HEK293 (cell line): ENCODE measurements at regions not wholly inside any gene's neighbourhood (a gene's known extent, or its start where the extent isn't known, plus 50 kb on each side); places are given as distances from the start of the nearest gene placed in this dataset.

Source experiments
- EGR2 ChIP-seq: fragments of 450-650 bp; formaldehyde crosslinking; IDR thresholded peaks from 2 replicates; pipeline ENCODE4 v1.5.1; 2016; ENCODE audit warnings: low read depth, missing biosample characterization, missing genetic modification characterization
- GLIS2 ChIP-seq: fragments of 450-650 bp; formaldehyde crosslinking; IDR thresholded peaks from 2 replicates; pipeline ENCODE4 v1.5.1; 2016; ENCODE audit warnings: missing biosample characterization, missing genetic modification characterization
- HOXD13 ChIP-seq: sonication (generic); formaldehyde crosslinking; IDR thresholded peaks from 2 replicates; pipeline ENCODE4 v1.8.0; 2022; ENCODE audit warnings: missing genetic modification reagents, borderline replicate concordance
- IKZF3 ChIP-seq: fragments of 450-650 bp; IDR thresholded peaks from 2 replicates; pipeline ENCODE4 v1.5.0; 2018; ENCODE audit warnings: missing biosample characterization, mild to moderate bottlenecking, missing genetic modification characterization, moderate library complexity
- KLF17 ChIP-seq: fragments of 450-650 bp; formaldehyde crosslinking; IDR thresholded peaks from 2 replicates; pipeline ENCODE4 v1.5.1; 2016; ENCODE audit warnings: missing biosample characterization, missing genetic modification characterization
- PRDM10 ChIP-seq: fragments of 450-650 bp; formaldehyde crosslinking; IDR thresholded peaks from 2 replicates; pipeline ENCODE4 v1.5.1; 2016; ENCODE audit warnings: missing biosample characterization, missing genetic modification characterization
- PRDM4 ChIP-seq: fragments of 450-650 bp; formaldehyde crosslinking; IDR thresholded peaks from 2 replicates; pipeline ENCODE4 v1.5.1; 2017; ENCODE audit warnings: missing biosample characterization, missing genetic modification characterization
- REPIN1 ChIP-seq: fragments of 450-650 bp; formaldehyde crosslinking; IDR thresholded peaks from 2 replicates; pipeline ENCODE4 v1.5.1; 2017; ENCODE audit warnings: missing biosample characterization, missing genetic modification characterization, low read depth
- ZBTB11 ChIP-seq: fragments of 450-650 bp; formaldehyde crosslinking; conservative IDR thresholded peaks from 2 replicates; pipeline ENCODE4 v1.5.1; 2016; ENCODE audit warnings: low read depth, missing biosample characterization, missing genetic modification characterization
- ZBTB21 ChIP-seq: fragments of 450-650 bp; formaldehyde crosslinking; IDR thresholded peaks from 2 replicates; pipeline ENCODE4 v1.5.1; 2017; ENCODE audit warnings: missing biosample characterization, missing genetic modification characterization
- ZBTB6 ChIP-seq: fragments of 450-650 bp; formaldehyde crosslinking; IDR thresholded peaks from 2 replicates; pipeline ENCODE4 v1.5.1; 2017; ENCODE audit warnings: missing biosample characterization, missing genetic modification characterization
- ZFP3 ChIP-seq: fragments of 450-650 bp; formaldehyde crosslinking; IDR thresholded peaks from 2 replicates; pipeline ENCODE4 v1.5.1; 2016; ENCODE audit warnings: low read depth, missing biosample characterization, missing genetic modification characterization
- ZIC2 ChIP-seq: fragments of 450-650 bp; formaldehyde crosslinking; IDR thresholded peaks from 2 replicates; pipeline ENCODE4 v1.5.1; 2016; ENCODE audit warnings: missing biosample characterization, missing genetic modification characterization
- ZNF175 ChIP-seq: fragments of 450-650 bp; formaldehyde crosslinking; IDR thresholded peaks from 2 replicates; pipeline ENCODE4 v1.5.1; 2016; ENCODE audit warnings: missing biosample characterization, missing genetic modification characterization
- ZNF18 ChIP-seq: fragments of 450-650 bp; formaldehyde crosslinking; IDR thresholded peaks from 2 replicates; pipeline ENCODE4 v1.5.1; 2016; ENCODE audit warnings: missing biosample characterization, missing genetic modification characterization
- ZNF335 ChIP-seq: fragments of 450-650 bp; formaldehyde crosslinking; conservative IDR thresholded peaks from 2 replicates; pipeline ENCODE4 v1.5.1; 2016; ENCODE audit warnings: missing biosample characterization, missing genetic modification characterization
- ZNF394 ChIP-seq: fragments of 450-650 bp; formaldehyde crosslinking; IDR thresholded peaks from 2 replicates; pipeline ENCODE4 v1.5.1; 2016; ENCODE audit warnings: missing biosample characterization, missing genetic modification characterization, mild to moderate bottlenecking, moderate library complexity, borderline replicate concordance
- ZNF423 ChIP-seq: fragments of 450-650 bp; formaldehyde crosslinking; IDR thresholded peaks from 2 replicates; pipeline ENCODE4 v1.5.1; 2016; ENCODE audit warnings: missing biosample characterization, missing genetic modification characterization
- ZNF561 ChIP-seq: fragments of 450-650 bp; IDR thresholded peaks from 2 replicates; pipeline ENCODE4 v1.5.1; 2018; ENCODE audit warnings: missing biosample characterization, missing genetic modification characterization, borderline replicate concordance
- ZNF571 ChIP-seq: fragments of 450-650 bp; formaldehyde crosslinking; IDR thresholded peaks from 2 replicates; pipeline ENCODE4 v1.5.0; 2017; ENCODE audit warnings: missing biosample characterization, missing genetic modification characterization
- ZNF654 ChIP-seq: fragments of 450-650 bp; formaldehyde crosslinking; IDR thresholded peaks from 2 replicates; pipeline ENCODE4 v1.5.1; 2016; ENCODE audit warnings: low read depth, missing biosample characterization, missing genetic modification characterization
- ZNF658 ChIP-seq: fragments of 450-650 bp; formaldehyde crosslinking; IDR thresholded peaks from 2 replicates; pipeline ENCODE4; 2016; ENCODE audit warnings: missing biosample characterization, missing genetic modification characterization
- ZNF692 ChIP-seq: fragments of 450-650 bp; formaldehyde crosslinking; IDR thresholded peaks from 2 replicates; pipeline ENCODE4 v1.5.1; 2016; ENCODE audit warnings: missing biosample characterization, missing genetic modification characterization
- ZNF776 ChIP-seq: fragments of 450-650 bp; formaldehyde crosslinking; IDR thresholded peaks from 2 replicates; pipeline ENCODE4 v1.5.0; 2017; ENCODE audit warnings: missing biosample characterization, missing genetic modification characterization, borderline replicate concordance

- TF ChIP-seq KLF17 = peak; percentile 71
- no peak for TF ChIP-seq ZBTB21 (tag by site-specific recombination)
- no peak for TF ChIP-seq ZNF658 (tag by site-specific recombination)
- TF ChIP-seq ZIC2 (tag by site-specific recombination) = peak; percentile 74
- peak; percentile 77 for TF ChIP-seq PRDM10
- TF ChIP-seq ZNF692 (tag by site-specific recombination) = no peak
- TF ChIP-seq ZNF175 (tag by site-specific recombination) = no peak
- no peak; the same call in 1 of the 2 replicates for TF ChIP-seq ZNF561 (tag by site-specific recombination)
- no peak for TF ChIP-seq ZFP3 (tag by site-specific recombination)
- peak; percentile 78 for TF ChIP-seq GLIS2 (tag by site-specific recombination)
- TF ChIP-seq ZNF776 (tag by site-specific recombination) = no peak
- no peak for TF ChIP-seq ZBTB11 (tag by site-specific recombination)
- no peak for TF ChIP-seq ZNF394 (tag by site-specific recombination)
- TF ChIP-seq ZNF423 (tag by site-specific recombination) = 0 out of 2 replicates have a peak, but pooled peaks have one; percentile 4
- TF ChIP-seq REPIN1 (tag by site-specific recombination) = no peak
- no peak for TF ChIP-seq ZBTB6
- no peak for TF ChIP-seq ZNF571 (tag by site-specific recombination)
- TF ChIP-seq PRDM4 (tag by site-specific recombination) = no peak
- TF ChIP-seq EGR2 (tag by site-specific recombination) = 0 out of 2 replicates have a peak, but pooled peaks have one; percentile 8
- TF ChIP-seq HOXD13 (CRISPR knock-in tag) = no peak
- TF ChIP-seq ZNF18 = no peak
- TF ChIP-seq ZNF335 (tag by site-specific recombination) = peak; percentile 91
- TF ChIP-seq ZNF654 (tag by site-specific recombination) = no peak
- no peak for TF ChIP-seq IKZF3
Measured at GRCh38 chr20:57993716-57994431, 234.6 kb downstream of the ANKRD60 start (continued).
